ENCODE measurements at regions not wholly inside any gene's neighbourhood (a gene's known extent, or its start where the extent isn't known, plus 50 kb on each side); places are given as distances from the start of the nearest gene placed in this dataset.

DNA sequence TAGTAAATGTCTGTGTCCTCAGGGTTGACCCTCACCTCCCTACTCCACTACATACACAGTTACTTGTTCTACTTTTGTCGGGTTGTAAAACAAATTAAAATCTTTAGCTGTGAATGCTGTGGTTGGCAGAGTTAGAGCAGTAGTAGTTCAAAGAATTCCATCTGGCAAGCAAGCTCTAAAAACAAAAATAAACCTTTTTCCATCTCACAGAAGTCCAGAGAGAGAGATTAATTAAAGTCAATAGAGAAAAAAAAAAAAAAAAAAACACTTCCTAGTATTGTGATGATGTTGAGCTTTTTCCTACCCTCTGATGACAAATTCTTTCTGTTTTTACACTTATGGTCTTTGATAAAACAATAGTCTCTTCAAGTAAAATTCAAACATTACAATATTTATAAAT is 338.4 kb downstream of the PCDH17 start:
- no CpG with 5 or more reads among the region's 1 CpG for WGBS (ENCODE audit: insufficient coverage, insufficient read length)
- no peaks in the 10 kb centered on the region for H3K36me3 ChIP-seq (ENCODE audit: control insufficient read depth, insufficient read depth, low read length)
- no peaks in the 10 kb centered on the region for H3K9me3 ChIP-seq (ENCODE audit: control insufficient read depth, insufficient read depth, low read length)
- H3K4me3 ChIP-seq (ENCODE audit: low read length): no peak overlapping the region
- H3K27me3 ChIP-seq (ENCODE audit: control insufficient read depth, insufficient read depth, low read length): no peaks in the 10 kb centered on the region
- no peak overlapping the region for H3K27ac ChIP-seq (ENCODE audit: low read length)
- DNase-seq (ENCODE audit: low read depth, low spot score): no peak
- no peaks in the 10 kb centered on the region for H3K4me1 ChIP-seq (ENCODE audit: control insufficient read depth, insufficient read depth, low read length)

DNA sequence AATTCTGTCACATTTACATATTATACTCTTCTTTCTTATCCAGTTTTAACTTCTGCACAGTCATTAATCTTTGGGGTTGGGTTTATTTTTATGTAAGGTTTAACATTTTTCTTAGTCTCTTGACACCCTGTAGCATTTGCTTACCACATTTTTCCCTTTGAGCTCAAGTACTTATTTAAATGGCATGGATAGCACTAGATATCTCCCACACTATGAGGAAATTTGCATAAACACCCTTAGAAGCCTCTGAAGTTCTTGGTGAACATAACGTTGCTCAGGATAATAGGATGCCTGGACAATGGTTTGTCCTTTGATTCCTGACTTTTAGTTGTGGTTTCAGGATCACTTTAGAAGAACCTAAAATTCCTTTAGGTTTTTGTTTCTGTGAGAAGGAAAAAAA is 338.9 kb downstream of the PCDH17 start:
- Histone ChIP-seq H3K36me3 (ENCODE audit: control insufficient read depth, insufficient read depth, low read length) (no peaks in the 10 kb centered on the region), H3K9me3 (ENCODE audit: control insufficient read depth, insufficient read depth, low read length) (no peaks in the 10 kb centered on the region), H3K27ac (ENCODE audit: low read length) (no peak overlapping the region), H3K4me3 (ENCODE audit: low read length) (no peak overlapping the region), H3K4me1 (ENCODE audit: control insufficient read depth, insufficient read depth, low read length) (no peaks in the 10 kb centered on the region), H3K27me3 (ENCODE audit: control insufficient read depth, insufficient read depth, low read length) (no peaks in the 10 kb centered on the region)
- no peak for DNase-seq (ENCODE audit: low read depth, low spot score)
- WGBS (ENCODE audit: insufficient coverage, insufficient read length): no CpG with 5 or more reads among the region's 1 CpG

DNA sequence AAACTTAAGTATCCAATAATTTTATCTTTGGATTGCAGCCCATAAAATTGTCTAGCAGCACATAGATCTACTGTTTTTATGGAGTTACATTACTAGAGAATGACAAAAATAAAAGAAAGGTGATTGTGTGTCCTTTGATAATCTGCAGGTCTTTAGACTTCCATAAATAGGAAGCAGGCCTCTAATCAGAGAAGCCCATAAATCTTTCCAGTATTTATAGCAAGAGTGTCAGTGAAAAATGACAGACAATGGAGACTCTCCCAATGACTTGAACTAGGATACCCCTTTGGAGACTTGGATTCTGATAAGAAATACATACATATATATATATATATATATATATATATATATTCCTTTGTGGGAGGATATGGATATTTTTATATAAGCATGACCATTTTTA is 351.2 kb downstream of the PCDH17 start:
- Histone ChIP-seq H3K27me3 (ENCODE audit: control insufficient read depth, insufficient read depth, low read length) (no peaks in the 10 kb centered on the region), H3K27ac (ENCODE audit: low read length) (no peak overlapping the region), H3K9me3 (ENCODE audit: control insufficient read depth, insufficient read depth, low read length) (no peaks in the 10 kb centered on the region), H3K4me1 (ENCODE audit: control insufficient read depth, insufficient read depth, low read length) (no peaks in the 10 kb centered on the region), H3K36me3 (ENCODE audit: control insufficient read depth, insufficient read depth, low read length) (no peaks in the 10 kb centered on the region), H3K4me3 (ENCODE audit: low read length) (no peak overlapping the region)
- DNase-seq (ENCODE audit: low read depth, low spot score): no peak

- Histone ChIP-seq H3K9me3 (ENCODE audit: control insufficient read depth, insufficient read depth, low read length) (no peaks in the 10 kb centered on the region), H3K4me1 (ENCODE audit: control insufficient read depth, insufficient read depth, low read length) (no peaks in the 10 kb centered on the region), H3K36me3 (ENCODE audit: control insufficient read depth, insufficient read depth, low read length) (no peaks in the 10 kb centered on the region), H3K4me3 (ENCODE audit: low read length) (no peak overlapping the region), H3K27me3 (ENCODE audit: control insufficient read depth, insufficient read depth, low read length) (no peaks in the 10 kb centered on the region), H3K27ac (ENCODE audit: low read length) (no peak overlapping the region)
- no CpG with 5 or more reads among the region's 2 CpGs for WGBS (ENCODE audit: insufficient coverage, insufficient read length)
- DNase-seq (ENCODE audit: low read depth, low spot score): no peak
Observed at GRCh38 chr13:57988276-57988675, 356.7 kb downstream of the PCDH17 start.

DNA sequence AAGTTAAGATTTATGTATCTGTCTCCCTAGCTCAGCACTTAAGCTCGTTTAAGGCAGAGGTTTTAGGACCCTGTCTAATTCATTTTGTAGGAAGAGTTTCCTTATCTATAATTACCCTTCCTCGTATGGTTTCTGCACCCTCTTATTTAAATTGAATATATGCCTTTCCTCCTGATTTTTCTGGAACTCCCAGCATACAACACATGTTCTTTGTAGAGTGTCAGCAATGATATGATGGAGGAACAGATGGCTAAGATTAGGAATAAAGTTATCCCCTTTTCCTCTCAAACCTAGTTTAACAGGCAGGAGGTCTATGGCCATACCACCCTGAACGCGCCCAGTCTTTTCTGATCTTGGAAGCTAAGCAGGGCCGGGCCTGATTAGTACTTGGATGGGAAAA is 359.5 kb downstream of the PCDH17 start:
- no peak for DNase-seq (ENCODE audit: low read depth, low spot score)
- no CpG with 5 or more reads among the region's 5 CpGs for WGBS (ENCODE audit: insufficient coverage, insufficient read length)
- no peak overlapping the region for H3K27ac ChIP-seq (ENCODE audit: low read length)

GRCh38 chr13:57992416-57992815 is 360.9 kb downstream of the PCDH17 start:
- WGBS (ENCODE audit: insufficient coverage, insufficient read length): no CpG with 5 or more reads among the region's 1 CpG
- H3K4me3 ChIP-seq (ENCODE audit: low read length): no peak overlapping the region
- H3K36me3 ChIP-seq (ENCODE audit: control insufficient read depth, insufficient read depth, low read length): no peaks in the 10 kb centered on the region
- H3K27ac ChIP-seq (ENCODE audit: low read length): no peak overlapping the region
- no peaks in the 10 kb centered on the region for H3K4me1 ChIP-seq (ENCODE audit: control insufficient read depth, insufficient read depth, low read length)
- H3K27me3 ChIP-seq (ENCODE audit: control insufficient read depth, insufficient read depth, low read length): no peaks in the 10 kb centered on the region
- no peaks in the 10 kb centered on the region for H3K9me3 ChIP-seq (ENCODE audit: control insufficient read depth, insufficient read depth, low read length)
- no peak for DNase-seq (ENCODE audit: low read depth, low spot score)

More for the DNA sequence above, 359.5 kb downstream of the PCDH17 start:
- no peak overlapping the region for H3K4me3 ChIP-seq (ENCODE audit: low read length)
- H3K9me3 ChIP-seq (ENCODE audit: control insufficient read depth, insufficient read depth, low read length): no peaks in the 10 kb centered on the region
- H3K27me3 ChIP-seq (ENCODE audit: control insufficient read depth, insufficient read depth, low read length): no peaks in the 10 kb centered on the region
- H3K36me3 ChIP-seq (ENCODE audit: control insufficient read depth, insufficient read depth, low read length): no peaks in the 10 kb centered on the region
- no peaks in the 10 kb centered on the region for H3K4me1 ChIP-seq (ENCODE audit: control insufficient read depth, insufficient read depth, low read length)

GRCh38 chr13:57996717-57997116 is 365.2 kb downstream of the PCDH17 start:
- no peaks in the 10 kb centered on the region for H3K27me3 ChIP-seq (ENCODE audit: control insufficient read depth, insufficient read depth, low read length)
- no peaks in the 10 kb centered on the region for H3K9me3 ChIP-seq (ENCODE audit: control insufficient read depth, insufficient read depth, low read length)
- no peak for DNase-seq (ENCODE audit: low read depth, low spot score)
- H3K36me3 ChIP-seq (ENCODE audit: control insufficient read depth, insufficient read depth, low read length): no peaks in the 10 kb centered on the region
- no peaks in the 10 kb centered on the region for H3K4me1 ChIP-seq (ENCODE audit: control insufficient read depth, insufficient read depth, low read length)
- no CpG with 5 or more reads among the region's 1 CpG for WGBS (ENCODE audit: insufficient coverage, insufficient read length)
- no peak overlapping the region for H3K4me3 ChIP-seq (ENCODE audit: low read length)
- H3K27ac ChIP-seq (ENCODE audit: low read length): no peak overlapping the region

GRCh38 chr13:58004751-58005150 is 373.2 kb downstream of the PCDH17 start:
- H3K9me3 ChIP-seq (ENCODE audit: control insufficient read depth, insufficient read depth, low read length): no peaks in the 10 kb centered on the region
- H3K27ac ChIP-seq (ENCODE audit: low read length): no peak overlapping the region
- H3K27me3 ChIP-seq (ENCODE audit: control insufficient read depth, insufficient read depth, low read length): no peaks in the 10 kb centered on the region
- H3K4me1 ChIP-seq (ENCODE audit: control insufficient read depth, insufficient read depth, low read length): no peaks in the 10 kb centered on the region
- no peak overlapping the region for H3K4me3 ChIP-seq (ENCODE audit: low read length)
- H3K36me3 ChIP-seq (ENCODE audit: control insufficient read depth, insufficient read depth, low read length): no peaks in the 10 kb centered on the region
- no peak for DNase-seq (ENCODE audit: low read depth, low spot score)
- WGBS (ENCODE audit: insufficient coverage, insufficient read length): no CpG with 5 or more reads among the region's 4 CpGs

- H3K9me3 ChIP-seq (ENCODE audit: control insufficient read depth, insufficient read depth, low read length): no peaks in the 10 kb centered on the region
- H3K4me3 ChIP-seq (ENCODE audit: low read length): no peak overlapping the region
- H3K36me3 ChIP-seq (ENCODE audit: control insufficient read depth, insufficient read depth, low read length): no peaks in the 10 kb centered on the region
- H3K4me1 ChIP-seq (ENCODE audit: control insufficient read depth, insufficient read depth, low read length): no peaks in the 10 kb centered on the region
- no peak for DNase-seq (ENCODE audit: low read depth, low spot score)
- H3K27ac ChIP-seq (ENCODE audit: low read length): no peak overlapping the region
- no peaks in the 10 kb centered on the region for H3K27me3 ChIP-seq (ENCODE audit: control insufficient read depth, insufficient read depth, low read length)
- WGBS (ENCODE audit: insufficient coverage, insufficient read length): no CpG with 5 or more reads among the region's 4 CpGs
Observed at GRCh38 chr13:58018020-58018419, 386.5 kb downstream of the PCDH17 start.

GRCh38 chr13:58018865-58019264 is 387.3 kb downstream of the PCDH17 start:
- no peak overlapping the region for H3K4me3 ChIP-seq (ENCODE audit: low read length)
- no peaks in the 10 kb centered on the region for H3K36me3 ChIP-seq (ENCODE audit: control insufficient read depth, insufficient read depth, low read length)
- no peaks in the 10 kb centered on the region for H3K4me1 ChIP-seq (ENCODE audit: control insufficient read depth, insufficient read depth, low read length)
- H3K9me3 ChIP-seq (ENCODE audit: control insufficient read depth, insufficient read depth, low read length): no peaks in the 10 kb centered on the region
- WGBS (ENCODE audit: insufficient coverage, insufficient read length): no CpG with 5 or more reads among the region's 1 CpG
- H3K27ac ChIP-seq (ENCODE audit: low read length): no peak overlapping the region
- no peaks in the 10 kb centered on the region for H3K27me3 ChIP-seq (ENCODE audit: control insufficient read depth, insufficient read depth, low read length)
- no peak for DNase-seq (ENCODE audit: low read depth, low spot score)

DNA sequence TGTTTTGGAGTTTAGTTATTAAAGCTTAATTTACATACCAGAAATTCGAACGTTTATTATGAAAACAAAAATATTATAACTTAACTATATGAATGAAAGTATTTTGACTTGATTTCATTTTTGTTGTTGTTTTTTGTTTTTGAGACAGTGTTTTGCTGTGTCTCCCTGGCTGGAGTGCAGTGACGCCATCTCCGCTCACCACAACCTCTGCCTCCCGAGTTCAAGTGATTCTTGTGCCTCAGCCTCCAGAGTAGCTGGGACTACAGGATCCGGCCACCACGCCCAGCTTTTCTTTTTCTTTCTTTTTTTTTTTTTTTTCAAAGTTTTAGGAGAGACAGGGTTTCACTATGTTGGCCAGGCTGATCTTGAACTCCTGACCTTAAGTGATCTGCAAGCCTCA is 392.6 kb downstream of the PCDH17 start:
- no CpG with 5 or more reads among the region's 7 CpGs for WGBS (ENCODE audit: insufficient coverage, insufficient read length)
- no peak overlapping the region for H3K4me3 ChIP-seq (ENCODE audit: low read length)
- H3K27ac ChIP-seq (ENCODE audit: low read length): no peak overlapping the region
- no peaks in the 10 kb centered on the region for H3K9me3 ChIP-seq (ENCODE audit: control insufficient read depth, insufficient read depth, low read length)
- H3K4me1 ChIP-seq (ENCODE audit: control insufficient read depth, insufficient read depth, low read length): no peaks in the 10 kb centered on the region
- no peaks in the 10 kb centered on the region for H3K27me3 ChIP-seq (ENCODE audit: control insufficient read depth, insufficient read depth, low read length)
- DNase-seq (ENCODE audit: low read depth, low spot score): no peak
- no peaks in the 10 kb centered on the region for H3K36me3 ChIP-seq (ENCODE audit: control insufficient read depth, insufficient read depth, low read length)
